SK-N-MC (cell line): ENCODE measurements at regions not wholly inside any gene's neighbourhood (a gene's known extent, or its start where the extent isn't known, plus 50 kb on each side); places are given as distances from the start of the nearest gene placed in this dataset.

Experiments used
- EZH2 ChIP-seq: fragments of 200-600 bp; sonication (generic); IDR thresholded peaks from one replicate; pipeline ENCODE4 v1.6.1; 2017; ENCODE audit warnings: antibody characterized with exemption
- POLR2AphosphoS5 ChIP-seq: IDR thresholded peaks from 2 replicates; pipeline ENCODE4 v1.6.1; 2012; ENCODE audit warnings: mild to moderate bottlenecking, low read depth, low read length, borderline replicate concordance

DNA sequence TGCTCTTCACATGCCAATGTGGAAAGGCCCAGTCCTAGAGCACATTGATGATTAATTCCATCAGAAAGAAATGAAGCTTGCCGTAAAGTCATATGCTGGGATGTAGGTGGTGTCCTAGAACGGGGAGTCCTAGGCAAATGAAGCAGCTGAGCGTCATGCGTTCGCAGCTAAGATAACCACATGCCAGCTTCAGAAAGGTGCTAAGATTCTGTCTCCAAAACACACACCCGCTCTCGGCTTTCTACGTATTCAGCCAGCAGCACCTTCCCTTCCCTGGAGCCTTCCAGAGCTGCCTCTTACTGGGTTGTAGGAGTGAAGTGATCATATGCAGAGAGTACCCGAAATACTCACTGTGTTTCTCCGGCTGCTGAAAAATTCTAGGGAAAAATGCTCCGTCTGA is 421.6 kb upstream of the ID2 start:
- TF ChIP-seq EZH2 (no peak), POLR2AphosphoS5 (no peak)
